K562 (cell line): ENCODE measurements at regions not wholly inside any gene's neighbourhood (a gene's known extent, or its start where the extent isn't known, plus 50 kb on each side); places are given as distances from the start of the nearest gene placed in this dataset.

Experiments
- ATAC-seq: fragments of 200-7000 bp; cut with Tn5 transposase; 3 replicates; pipeline ENCODE4 v1.9.1; 2020; ENCODE audit warnings: moderate library complexity
- BruUV-seq: library from RNA; stranded (reverse); fragments of 400-500 nt; replicated peaks from 2 replicates; lab custom pipeline; 2021; lab: Mats Ljungman, UMichigan
- CTCF ChIA-PET: fragments of 300-600 bp; formaldehyde crosslinking; extraction: SDS; loops from one replicate; lab custom pipeline; 2021; ENCODE audit warnings: low intra/inter-chr PET ratio; lab: Yijun Ruan, JAX
- POLR2A ChIA-PET: fragments of 300-600, 350-650 bp; sonication (Branson Sonifier 250); formaldehyde crosslinking; extraction: SDS; loops from one replicate; lab custom pipeline; 2021; ENCODE audit warnings: antibody characterized with exemption, inconsistent platforms; lab: Yijun Ruan, JAX
- DNase-seq, 4 experiments: peaks; one replicate each; pipeline versions ENCODE4 v3.0.0 to v3.0.0-alpha.2; 2011 to 2018; ENCODE audit warnings: low spot score in 3 of 4, mixed read lengths in 3 of 4; ENCODE audit errors: extremely low read depth in 1 of 4
- FAIRE-seq: peaks from 2 replicates; lab custom pipeline; 2011; peaks lifted over from hg19 to GRCh38; lab: Jason Lieb, UNC
- H2AFZ ChIP-seq: 2 replicates; pipeline ENCODE4 v1.6.0; 2011; ENCODE audit warnings: low read depth, low read length, control low read depth, inconsistent platforms
- H3K27ac ChIP-seq: fragments of 200-600 bp; 3 replicates; pipeline ENCODE4 v1.8.0; 2011; ENCODE audit warnings: low read depth, mild to moderate bottlenecking, control low read depth, inconsistent platforms, low read length, moderate library complexity, mixed read lengths; ENCODE audit errors: extremely low read depth
- H3K27me3 ChIP-seq, 2 experiments: fragments of 300-600 bp in 1 of 2; 2 replicates in 1 of 2; 3 replicates in 1 of 2; pipeline versions ENCODE4 v1.6.0 to v1.8.0; 2011; ENCODE audit warnings: inconsistent platforms in 2 of 2, low read length in 2 of 2, mild to moderate bottlenecking in 1 of 2, mixed read lengths in 1 of 2, moderate library complexity in 1 of 2; ENCODE audit not compliant: control insufficient read depth in 2 of 2, insufficient read depth in 2 of 2
- H3K36me3 ChIP-seq: fragments of 300-600 bp; 3 replicates; pipeline ENCODE4 v1.8.0; 2011; ENCODE audit warnings: mild to moderate bottlenecking, low read length, inconsistent platforms; ENCODE audit not compliant: control insufficient read depth, insufficient read depth
- H3K4me1 ChIP-seq, 2 experiments: fragments of 200-600 bp in 1 of 2; replicated peaks in 1 of 2; 2 replicates in 1 of 2; 3 replicates in 1 of 2; pipeline versions ENCODE4 v1.5.1 to v1.8.0; 2011; ENCODE audit warnings: inconsistent platforms in 2 of 2, low read length in 2 of 2, mild to moderate bottlenecking in 1 of 2, mixed read lengths in 1 of 2, moderate library complexity in 1 of 2; ENCODE audit not compliant: control insufficient read depth in 2 of 2, insufficient read depth in 2 of 2
- H3K4me2 ChIP-seq: 2 replicates; pipeline ENCODE4 v1.6.1; 2011; ENCODE audit warnings: low read length, control low read depth, inconsistent platforms, mixed read lengths; ENCODE audit not compliant: insufficient read depth
- H3K4me3 ChIP-seq: fragments of 200-600 bp; sonication (generic), shearing (Covaris generic); 2 replicates; pipeline ENCODE4 v1.5.1; 2016; ENCODE audit warnings: control low read depth, inconsistent platforms
- H3K79me2 ChIP-seq: fragments of 200-600 bp; 3 replicates; pipeline ENCODE4 v1.8.0; 2011; ENCODE audit warnings: low read length, inconsistent platforms; ENCODE audit not compliant: control insufficient read depth, insufficient read depth
- H3K9ac ChIP-seq, 2 experiments: 2 replicates each; pipeline versions ENCODE4 v1.6.0 to v1.6.1; 2011; ENCODE audit warnings: low read depth in 2 of 2, low read length in 2 of 2, control low read depth in 1 of 2, inconsistent platforms in 1 of 2, mild to moderate bottlenecking in 1 of 2, mixed read lengths in 1 of 2; ENCODE audit not compliant: insufficient read depth in 1 of 2
- H3K9me1 ChIP-seq: one replicate; pipeline ENCODE4 v1.6.0; 2011; ENCODE audit warnings: inconsistent platforms, mild to moderate bottlenecking, low read length, moderate library complexity; ENCODE audit not compliant: control insufficient read depth, insufficient read depth
- H3K9me3 ChIP-seq: replicated peaks from 2 replicates; pipeline ENCODE4 v1.5.1; 2011; ENCODE audit warnings: low read depth, low read length, inconsistent platforms; ENCODE audit not compliant: control insufficient read depth, insufficient read depth
- H4K20me1 ChIP-seq: replicated peaks from 2 replicates; pipeline ENCODE4 v1.6.1; 2011; ENCODE audit warnings: low read length, inconsistent platforms, mixed read lengths; ENCODE audit not compliant: control insufficient read depth, insufficient read depth
- C11orf30 ChIP-seq: fragments of 450-650 bp; IDR thresholded peaks from 2 replicates; pipeline ENCODE4 v1.6.1; 2016; ENCODE audit warnings: low read depth, mild to moderate bottlenecking
- CC2D1A ChIP-seq: fragments of 450-650 bp; IDR thresholded peaks from 2 replicates; pipeline ENCODE4 v1.6.1; 2017; ENCODE audit warnings: mild to moderate bottlenecking
- DNMT1 ChIP-seq: fragments of 450-650 bp; IDR thresholded peaks from 2 replicates; pipeline ENCODE4 v1.6.1; 2016; ENCODE audit warnings: antibody characterized with exemption, mild to moderate bottlenecking
- ERF ChIP-seq: fragments of 450-650 bp; formaldehyde crosslinking; IDR thresholded peaks from 2 replicates; pipeline ENCODE4 v1.4.0; 2020; ENCODE audit warnings: mild to moderate bottlenecking, mixed read lengths
- HDAC2 ChIP-seq: fragments of 450-650 bp; IDR thresholded peaks from 2 replicates; pipeline ENCODE4 v1.6.1; 2016; ENCODE audit warnings: mild to moderate bottlenecking
- HNRNPH1 ChIP-seq: fragments of 200-400 bp; formaldehyde crosslinking; optimal IDR thresholded peaks from 2 replicates; pipeline ENCODE3; 2017; ENCODE audit warnings: low read depth, mild to moderate bottlenecking, low read length, moderate library complexity
- JUND ChIP-seq, 2 experiments: IDR thresholded peaks; 2 replicates in 1 of 2; 3 replicates in 1 of 2; pipeline ENCODE4 v1.6.1; 2011; ENCODE audit warnings: borderline replicate concordance in 2 of 2, low read depth in 2 of 2, low read length in 2 of 2, improper control_type of control experiment in 1 of 2, missing biosample characterization in 1 of 2, missing genetic modification characterization in 1 of 2, missing genetic modification reagents in 1 of 2
- KDM5B ChIP-seq: fragments of 200-600 bp; sonication (generic); IDR thresholded peaks from 2 replicates; pipeline ENCODE4 v1.6.1; 2012; ENCODE audit warnings: low read depth, mild to moderate bottlenecking, moderate library complexity, low read length, control low read depth, inconsistent platforms; ENCODE audit not compliant: insufficient replicate concordance
- MEIS2 ChIP-seq: fragments of 450-650 bp; IDR thresholded peaks from 2 replicates; pipeline ENCODE4 v1.6.1; 2014; ENCODE audit warnings: mild to moderate bottlenecking; ENCODE audit not compliant: partially characterized antibody
- NCOA2 ChIP-seq, 2 experiments: fragments of 450-650 bp; IDR thresholded peaks; 2 replicates each; pipeline ENCODE4 v1.6.1; 2018; ENCODE audit warnings: mild to moderate bottlenecking in 2 of 2, moderate library complexity in 1 of 2; ENCODE audit not compliant: partially characterized antibody in 2 of 2
- NFXL1 ChIP-seq: fragments of 450-650 bp; formaldehyde crosslinking; IDR thresholded peaks from 2 replicates; pipeline ENCODE4 v1.4.0; 2021; ENCODE audit warnings: mild to moderate bottlenecking
- PML ChIP-seq: IDR thresholded peaks from 2 replicates; pipeline ENCODE4 v1.6.1; 2012; ENCODE audit warnings: low read length, inconsistent platforms
- RAD21 ChIP-seq, 2 experiments: fragments of 250-450 bp in 1 of 2; fragments of 450-650 bp in 1 of 2; sonication (Bioruptor Pico) in 1 of 2; formaldehyde crosslinking in 1 of 2; IDR thresholded peaks in 1 of 2; conservative IDR thresholded peaks in 1 of 2; 2 replicates each; pipeline versions ENCODE4 v1.4.0 to v1.8.0; 2020 to 2022; ENCODE audit warnings: mild to moderate bottlenecking in 2 of 2, moderate library complexity in 1 of 2
- RBM22 ChIP-seq: fragments of 200-400 bp; formaldehyde crosslinking; IDR thresholded peaks from 2 replicates; pipeline ENCODE4 v1.6.1; 2018; ENCODE audit warnings: low read length, low read depth; ENCODE audit not compliant: poor library complexity, severe bottlenecking
- RFX7 ChIP-seq: fragments of 250-450 bp; sonication (Bioruptor Pico); IDR thresholded peaks from 2 replicates; pipeline ENCODE4 v1.5.1; 2021; ENCODE audit warnings: mild to moderate bottlenecking
- WHSC1 ChIP-seq: IDR thresholded peaks from one replicate; pipeline ENCODE4 v1.6.1; 2012; ENCODE audit warnings: low read length, control low read depth, inconsistent platforms
- ZC3H4 ChIP-seq: sonication (generic); formaldehyde crosslinking; IDR thresholded peaks from 2 replicates; pipeline ENCODE4 v1.9.0; 2021; ENCODE audit warnings: missing genetic modification reagents, borderline replicate concordance
- WGBS: fragments of 100-300 bp; shearing (Covaris generic); methylation state at CpG from one replicate; pipeline ENCODE4 v1.1.6; 2016; ENCODE audit warnings: low coverage, mixed read lengths; ENCODE audit not compliant: insufficient coverage; ENCODE audit errors: missing lambda C conversion rate; 5-methylcytosine and 5-hydroxymethylcytosine counted together
- in situ Hi-C: fragments of 300-500 bp; cut with MboI; formaldehyde crosslinking; loops from 4 replicates; pipeline ENCODE4 v1.15.0; 2018; ENCODE audit warnings: inconsistent platforms, mixed read lengths
- intact Hi-C: fragments of 100-400 bp; cut with micrococcal nuclease; formaldehyde crosslinking; loops from 2 replicates; pipeline ENCODE4 v1.14.2; 2022
- TF ChIP-seq, protein P1 (sequence below): fragments of 450-650 bp; IDR thresholded peaks from 2 replicates; pipeline ENCODE4 v1.6.1; 2017; ENCODE audit warnings: mild to moderate bottlenecking, moderate library complexity
- TF ChIP-seq, protein P2 (sequence below): fragments of 450-650 bp; formaldehyde crosslinking; IDR thresholded peaks from 2 replicates; pipeline ENCODE4 v1.4.0; 2020; ENCODE audit warnings: mild to moderate bottlenecking, mixed read lengths

DNA sequence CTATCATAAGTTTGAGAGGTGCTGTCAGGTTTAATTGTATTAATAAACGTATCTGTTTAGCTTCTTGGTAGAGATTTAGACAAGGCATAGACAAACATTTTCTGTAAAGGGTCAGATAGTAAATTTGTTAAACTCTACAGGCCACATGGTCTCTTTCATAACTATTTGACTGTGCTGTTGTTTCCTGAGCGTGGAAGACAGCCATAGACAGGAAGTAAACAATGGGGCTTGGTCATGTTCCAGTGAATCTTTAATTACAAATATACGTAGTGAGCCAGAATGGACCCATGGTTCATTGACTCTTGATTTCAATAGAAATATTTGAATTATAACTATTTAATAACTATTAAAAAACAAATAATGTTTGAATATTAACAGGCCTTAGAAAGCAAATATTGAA is 451.1 kb downstream of the SH2D4B start:
- no peak for DNase-seq

DNA sequence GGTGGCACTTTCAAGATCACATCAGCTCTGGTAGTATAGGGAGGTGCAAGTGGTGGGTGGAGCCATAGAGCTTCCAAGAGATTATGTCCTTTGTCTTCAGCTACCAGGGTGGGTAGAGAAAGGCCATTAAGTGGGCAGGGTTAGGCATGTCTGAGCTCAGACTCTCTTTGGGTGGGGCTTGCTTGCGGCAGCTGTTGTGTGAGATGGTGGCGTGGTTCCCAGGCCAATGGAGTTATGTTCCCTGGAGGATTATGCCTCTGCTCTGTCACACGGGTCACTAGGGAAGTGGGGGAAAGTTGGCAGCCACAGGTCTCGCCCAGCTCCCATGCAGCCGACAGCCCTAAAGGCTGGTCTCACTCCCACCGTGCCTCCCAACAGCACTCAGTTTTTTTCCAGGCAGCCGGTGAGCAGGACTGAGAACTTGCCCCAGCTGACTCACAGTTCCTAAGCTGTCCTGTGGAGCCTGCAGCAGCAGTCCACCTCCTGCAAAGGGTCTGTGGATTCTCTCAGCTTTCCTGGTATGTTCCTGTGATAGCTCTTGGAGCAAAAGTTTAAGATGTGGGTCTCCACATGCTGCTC is 459.0 kb downstream of the SH2D4B start:
- no peak overlapping the region for H3K4me3 ChIP-seq
- intact Hi-C loops (no loop called here), in situ Hi-C loops (no loop called here)
- CTCF ChIA-PET = no interaction called here
- FAIRE-seq (no peak), DNase-seq (no peak), ATAC-seq (no peak)
- no peak overlapping the region for H2AFZ ChIP-seq
- no peak overlapping the region for H3K9ac ChIP-seq
- H3K27ac ChIP-seq = no peak overlapping the region
- BruUV-seq = no TSS peak
- H3K4me2 ChIP-seq = no peak overlapping the region
- TF ChIP-seq ERF (CRISPR knock-in tag) (no peak), C11orf30 (no peak), ZC3H4 (CRISPR knock-in tag) (no peak), DNMT1 (no peak), RBM22 (no peak)
- TF ChIP-seq, protein P1, sequence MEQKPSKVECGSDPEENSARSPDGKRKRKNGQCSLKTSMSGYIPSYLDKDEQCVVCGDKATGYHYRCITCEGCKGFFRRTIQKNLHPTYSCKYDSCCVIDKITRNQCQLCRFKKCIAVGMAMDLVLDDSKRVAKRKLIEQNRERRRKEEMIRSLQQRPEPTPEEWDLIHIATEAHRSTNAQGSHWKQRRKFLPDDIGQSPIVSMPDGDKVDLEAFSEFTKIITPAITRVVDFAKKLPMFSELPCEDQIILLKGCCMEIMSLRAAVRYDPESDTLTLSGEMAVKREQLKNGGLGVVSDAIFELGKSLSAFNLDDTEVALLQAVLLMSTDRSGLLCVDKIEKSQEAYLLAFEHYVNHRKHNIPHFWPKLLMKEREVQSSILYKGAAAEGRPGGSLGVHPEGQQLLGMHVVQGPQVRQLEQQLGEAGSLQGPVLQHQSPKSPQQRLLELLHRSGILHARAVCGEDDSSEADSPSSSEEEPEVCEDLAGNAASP = no peak
- TF ChIP-seq, protein P2, sequence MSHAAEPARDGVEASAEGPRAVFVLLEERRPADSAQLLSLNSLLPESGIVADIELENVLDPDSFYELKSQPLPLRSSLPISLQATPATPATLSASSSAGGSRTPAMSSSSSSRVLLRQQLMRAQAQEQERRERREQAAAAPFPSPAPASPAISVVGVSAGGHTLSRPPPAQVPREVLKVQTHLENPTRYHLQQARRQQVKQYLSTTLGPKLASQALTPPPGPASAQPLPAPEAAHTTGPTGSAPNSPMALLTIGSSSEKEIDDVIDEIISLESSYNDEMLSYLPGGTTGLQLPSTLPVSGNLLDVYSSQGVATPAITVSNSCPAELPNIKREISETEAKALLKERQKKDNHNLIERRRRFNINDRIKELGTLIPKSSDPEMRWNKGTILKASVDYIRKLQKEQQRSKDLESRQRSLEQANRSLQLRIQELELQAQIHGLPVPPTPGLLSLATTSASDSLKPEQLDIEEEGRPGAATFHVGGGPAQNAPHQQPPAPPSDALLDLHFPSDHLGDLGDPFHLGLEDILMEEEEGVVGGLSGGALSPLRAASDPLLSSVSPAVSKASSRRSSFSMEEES (CRISPR knock-in tag) = no peak
- no peaks in the 10 kb centered on the region for H3K9me3 ChIP-seq
- H3K4me1 ChIP-seq = no peaks in the 10 kb centered on the region
- WGBS = 3% methylated on average over 7 of the region's 7 CpGs
- POLR2A ChIA-PET = no interaction called here
- H3K9me1 ChIP-seq = no peaks in the 10 kb centered on the region
- no peaks in the 10 kb centered on the region for H3K27me3 ChIP-seq
- no peaks in the 10 kb centered on the region for H3K36me3 ChIP-seq
- no peaks in the 10 kb centered on the region for H4K20me1 ChIP-seq
- H3K79me2 ChIP-seq = no peaks in the 10 kb centered on the region

More for the DNA sequence above, 451.1 kb downstream of the SH2D4B start:
- Histone ChIP-seq H3K4me1 (no peaks in the 10 kb centered on the region), H4K20me1 (no peaks in the 10 kb centered on the region), H3K9me3 (no peaks in the 10 kb centered on the region), H3K27ac (no peak overlapping the region), H2AFZ (no peak overlapping the region), H3K79me2 (no peaks in the 10 kb centered on the region), H3K9ac (no peak overlapping the region)
- intact Hi-C loops = no loop called here
- CTCF ChIA-PET = no interaction called here
- FAIRE-seq = no peak
- in situ Hi-C loops = no loop called here
- TF ChIP-seq HDAC2 = no peak
- TF ChIP-seq WHSC1 = no peak
- no peak for TF ChIP-seq RAD21 (CRISPR knock-in tag; conservative IDR thresholded peaks at IDR 0.05 in 1 of 2, IDR thresholded peaks at IDR 0.05 in 1 of 2)
- no peak for TF ChIP-seq NCOA2 (IDR thresholded peaks at IDR 0.05; ENCODE audit: partially characterized antibody in 2 of 2)
- TF ChIP-seq PML = no peak
- TF ChIP-seq RFX7 (CRISPR knock-in tag) = no peak
- TF ChIP-seq CC2D1A = no peak
- TF ChIP-seq NFXL1 (CRISPR knock-in tag) = no peak
- no peak for TF ChIP-seq HNRNPH1
- TF ChIP-seq MEIS2 = no peak
- TF ChIP-seq KDM5B = no peak
- no peak for TF ChIP-seq JUND (IDR thresholded peaks at IDR 0.05; ENCODE audit: borderline replicate concordance, low read depth, low read length)
- TF ChIP-seq JUND (tag; IDR thresholded peaks at IDR 0.05; ENCODE audit: borderline replicate concordance, low read depth, low read length) = no peak
- TF ChIP-seq, all 486 proteins: peak for 0
- POLR2A ChIA-PET = interaction anchor here (0.7 kb wide), 1 partner anchor 152 kb away, joined by 3 read pairs; no protein-coding TSS in a partner anchor
- ATAC-seq = no peak
- H3K4me3 ChIP-seq = no peak overlapping the region
- 14% methylated on average over 3 of the region's 3 CpGs for WGBS
- no peaks in the 10 kb centered on the region for H3K36me3 ChIP-seq
- H3K27me3 ChIP-seq = no peaks in the 10 kb centered on the region
- no TSS peak for BruUV-seq
- no peaks in the 10 kb centered on the region for H3K9me1 ChIP-seq
- no peak overlapping the region for H3K4me2 ChIP-seq
